GM23338 (cell line): ENCODE measurements at regions not wholly inside any gene's neighbourhood (a gene's known extent, or its start where the extent isn't known, plus 50 kb on each side); places are given as distances from the start of the nearest gene placed in this dataset.

Experiments used
- CREB1 ChIP-seq: fragments of 250-450 bp; sonication (Bioruptor Pico); IDR thresholded peaks from 2 replicates; pipeline ENCODE4 v1.5.0; 2020; ENCODE audit warnings: low read depth, mild to moderate bottlenecking, moderate library complexity
- EZH2 ChIP-seq: fragments of 200-600 bp; sonication (generic); IDR thresholded peaks from one replicate; pipeline ENCODE4 v1.8.0; 2017; ENCODE audit warnings: antibody characterized with exemption, mild to moderate bottlenecking, low read depth; ENCODE audit not compliant: unreplicated experiment
- EZH2phosphoT487 ChIP-seq: fragments of 200-600 bp; sonication (generic); IDR thresholded peaks from one replicate; pipeline ENCODE4 v1.8.1; 2018; ENCODE audit warnings: antibody characterized with exemption; ENCODE audit not compliant: unreplicated experiment
- POLR2AphosphoS5 ChIP-seq: IDR thresholded peaks from 2 replicates; pipeline ENCODE4 v1.6.1; 2016; ENCODE audit warnings: antibody characterized with exemption, low read depth
- STAT1 ChIP-seq: IDR thresholded peaks from one replicate; pipeline ENCODE4 v1.6.1; 2016; ENCODE audit warnings: antibody characterized with exemption; ENCODE audit not compliant: unreplicated experiment
- ZNF114 ChIP-seq: fragments of 250-450 bp; sonication (Bioruptor Pico); IDR thresholded peaks from 2 replicates; pipeline ENCODE4 v1.5.0; 2020; ENCODE audit warnings: mild to moderate bottlenecking, moderate library complexity
- ZNF331 ChIP-seq: fragments of 250-450 bp; sonication (Bioruptor Pico); IDR thresholded peaks from 2 replicates; pipeline ENCODE4 v1.5.0; 2020; ENCODE audit warnings: low read depth, mild to moderate bottlenecking, moderate library complexity
- TF ChIP-seq, protein P1 (sequence below), 2 experiments: fragments of 200-600 bp in 1 of 2; sonication (generic) in 1 of 2; conservative IDR thresholded peaks; 2 replicates each; pipeline versions ENCODE4 v1.5.1 to v1.6.1; 2016 to 2017; ENCODE audit warnings: antibody characterized with exemption in 2 of 2, low read depth in 2 of 2, mild to moderate bottlenecking in 2 of 2, moderate library complexity in 1 of 2
- TF ChIP-seq, protein P2 (sequence below): IDR thresholded peaks from one replicate; pipeline ENCODE4 v1.6.1; 2018; ENCODE audit warnings: antibody characterized with exemption; ENCODE audit not compliant: unreplicated experiment
- TF ChIP-seq, protein P3 (sequence below): IDR thresholded peaks from 2 replicates; pipeline ENCODE4 v1.6.1; 2016; ENCODE audit warnings: antibody characterized with exemption

DNA sequence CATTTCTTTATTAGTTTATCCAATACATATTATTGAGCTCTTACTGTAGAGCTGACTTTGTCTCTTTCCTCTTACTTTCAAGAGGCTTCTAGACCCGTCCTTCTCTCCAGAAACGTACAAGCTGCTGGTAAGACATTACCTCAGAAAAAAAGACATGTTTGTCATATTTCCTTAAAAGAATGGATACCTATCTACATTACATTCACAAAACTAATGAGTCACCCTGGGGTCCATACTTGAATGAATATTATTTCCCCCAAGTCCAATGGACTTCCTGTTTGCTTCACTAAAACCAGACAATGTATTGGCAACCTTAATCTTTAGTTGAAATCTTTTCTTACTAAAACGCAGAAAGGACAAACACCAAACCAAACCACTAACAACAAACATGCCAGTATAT is 176.5 kb upstream of the CLNK start:
- TF ChIP-seq EZH2 (no peak), POLR2AphosphoS5 (no peak), EZH2phosphoT487 (no peak), ZNF331 (no peak), STAT1 (no peak), ZNF114 (CRISPR knock-in tag) (no peak), CREB1 (CRISPR knock-in tag) (no peak)
- TF ChIP-seq, protein P1, sequence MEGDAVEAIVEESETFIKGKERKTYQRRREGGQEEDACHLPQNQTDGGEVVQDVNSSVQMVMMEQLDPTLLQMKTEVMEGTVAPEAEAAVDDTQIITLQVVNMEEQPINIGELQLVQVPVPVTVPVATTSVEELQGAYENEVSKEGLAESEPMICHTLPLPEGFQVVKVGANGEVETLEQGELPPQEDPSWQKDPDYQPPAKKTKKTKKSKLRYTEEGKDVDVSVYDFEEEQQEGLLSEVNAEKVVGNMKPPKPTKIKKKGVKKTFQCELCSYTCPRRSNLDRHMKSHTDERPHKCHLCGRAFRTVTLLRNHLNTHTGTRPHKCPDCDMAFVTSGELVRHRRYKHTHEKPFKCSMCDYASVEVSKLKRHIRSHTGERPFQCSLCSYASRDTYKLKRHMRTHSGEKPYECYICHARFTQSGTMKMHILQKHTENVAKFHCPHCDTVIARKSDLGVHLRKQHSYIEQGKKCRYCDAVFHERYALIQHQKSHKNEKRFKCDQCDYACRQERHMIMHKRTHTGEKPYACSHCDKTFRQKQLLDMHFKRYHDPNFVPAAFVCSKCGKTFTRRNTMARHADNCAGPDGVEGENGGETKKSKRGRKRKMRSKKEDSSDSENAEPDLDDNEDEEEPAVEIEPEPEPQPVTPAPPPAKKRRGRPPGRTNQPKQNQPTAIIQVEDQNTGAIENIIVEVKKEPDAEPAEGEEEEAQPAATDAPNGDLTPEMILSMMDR (conservative IDR thresholded peaks at IDR 0.05; ENCODE audit: low read depth in 2 of 2): no peak
- TF ChIP-seq, protein P2, sequence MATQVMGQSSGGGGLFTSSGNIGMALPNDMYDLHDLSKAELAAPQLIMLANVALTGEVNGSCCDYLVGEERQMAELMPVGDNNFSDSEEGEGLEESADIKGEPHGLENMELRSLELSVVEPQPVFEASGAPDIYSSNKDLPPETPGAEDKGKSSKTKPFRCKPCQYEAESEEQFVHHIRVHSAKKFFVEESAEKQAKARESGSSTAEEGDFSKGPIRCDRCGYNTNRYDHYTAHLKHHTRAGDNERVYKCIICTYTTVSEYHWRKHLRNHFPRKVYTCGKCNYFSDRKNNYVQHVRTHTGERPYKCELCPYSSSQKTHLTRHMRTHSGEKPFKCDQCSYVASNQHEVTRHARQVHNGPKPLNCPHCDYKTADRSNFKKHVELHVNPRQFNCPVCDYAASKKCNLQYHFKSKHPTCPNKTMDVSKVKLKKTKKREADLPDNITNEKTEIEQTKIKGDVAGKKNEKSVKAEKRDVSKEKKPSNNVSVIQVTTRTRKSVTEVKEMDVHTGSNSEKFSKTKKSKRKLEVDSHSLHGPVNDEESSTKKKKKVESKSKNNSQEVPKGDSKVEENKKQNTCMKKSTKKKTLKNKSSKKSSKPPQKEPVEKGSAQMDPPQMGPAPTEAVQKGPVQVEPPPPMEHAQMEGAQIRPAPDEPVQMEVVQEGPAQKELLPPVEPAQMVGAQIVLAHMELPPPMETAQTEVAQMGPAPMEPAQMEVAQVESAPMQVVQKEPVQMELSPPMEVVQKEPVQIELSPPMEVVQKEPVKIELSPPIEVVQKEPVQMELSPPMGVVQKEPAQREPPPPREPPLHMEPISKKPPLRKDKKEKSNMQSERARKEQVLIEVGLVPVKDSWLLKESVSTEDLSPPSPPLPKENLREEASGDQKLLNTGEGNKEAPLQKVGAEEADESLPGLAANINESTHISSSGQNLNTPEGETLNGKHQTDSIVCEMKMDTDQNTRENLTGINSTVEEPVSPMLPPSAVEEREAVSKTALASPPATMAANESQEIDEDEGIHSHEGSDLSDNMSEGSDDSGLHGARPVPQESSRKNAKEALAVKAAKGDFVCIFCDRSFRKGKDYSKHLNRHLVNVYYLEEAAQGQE: no peak
- TF ChIP-seq, protein P3, sequence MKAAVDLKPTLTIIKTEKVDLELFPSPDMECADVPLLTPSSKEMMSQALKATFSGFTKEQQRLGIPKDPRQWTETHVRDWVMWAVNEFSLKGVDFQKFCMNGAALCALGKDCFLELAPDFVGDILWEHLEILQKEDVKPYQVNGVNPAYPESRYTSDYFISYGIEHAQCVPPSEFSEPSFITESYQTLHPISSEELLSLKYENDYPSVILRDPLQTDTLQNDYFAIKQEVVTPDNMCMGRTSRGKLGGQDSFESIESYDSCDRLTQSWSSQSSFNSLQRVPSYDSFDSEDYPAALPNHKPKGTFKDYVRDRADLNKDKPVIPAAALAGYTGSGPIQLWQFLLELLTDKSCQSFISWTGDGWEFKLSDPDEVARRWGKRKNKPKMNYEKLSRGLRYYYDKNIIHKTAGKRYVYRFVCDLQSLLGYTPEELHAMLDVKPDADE: no peak
